IPS-NIHi7 (cell line): ENCODE measurements at regions not wholly inside any gene's neighbourhood (a gene's known extent, or its start where the extent isn't known, plus 50 kb on each side); places are given as distances from the start of the nearest gene placed in this dataset.
"Not testable (repeated sequence)": the region's sequence is repeated elsewhere in the genome, so short reads cannot be mapped to it uniquely, and the experiment has no call there.

Experiments
- DNase-seq: peaks from one replicate; pipeline ENCODE4 v3.0.0; 2012; ENCODE audit warnings: mixed read lengths; ENCODE audit errors: extremely low spot score

GRCh38 chr17:71423871-71424546 lies 696.8 kb upstream of the SOX9 start:
- DNase-seq: no peak

GRCh38 chr17:71427801-71428200 lies 693.0 kb upstream of the SOX9 start:
- no peak for DNase-seq

GRCh38 chr17:71428897-71429296 lies 691.9 kb upstream of the SOX9 start:
- DNase-seq: no peak

GRCh38 chr17:71430281-71430680 lies 690.5 kb upstream of the SOX9 start:
- no peak for DNase-seq

- DNase-seq: no peak
Observed at GRCh38 chr17:71431146-71431545, 689.7 kb upstream of the SOX9 start.

- DNase-seq: no peak
Observed at GRCh38 chr17:71432378-71433315, 688.2 kb upstream of the SOX9 start.

- no peak for DNase-seq
Observed at GRCh38 chr17:71434716-71435115, 686.1 kb upstream of the SOX9 start.

GRCh38 chr17:71436479-71436878 lies 684.3 kb upstream of the SOX9 start:
- DNase-seq: no peak

GRCh38 chr17:71437166-71437565 lies 683.7 kb upstream of the SOX9 start:
- no peak for DNase-seq

GRCh38 chr17:71438631-71439146 lies 682.1 kb upstream of the SOX9 start:
- no peak for DNase-seq

- no peak for DNase-seq
Observed at GRCh38 chr17:71440513-71440912, 680.3 kb upstream of the SOX9 start.

GRCh38 chr17:71441098-71441497 lies 679.7 kb upstream of the SOX9 start:
- no peak for DNase-seq

- DNase-seq: no peak
Observed at GRCh38 chr17:71444078-71444477, 676.7 kb upstream of the SOX9 start.

GRCh38 chr17:71446645-71447437 lies 674.0 kb upstream of the SOX9 start:
- no peak for DNase-seq

GRCh38 chr17:71447644-71448043 lies 673.2 kb upstream of the SOX9 start:
- no peak for DNase-seq

- DNase-seq: not testable (repeated sequence)
Observed at GRCh38 chr17:71450657-71451056, 670.2 kb upstream of the SOX9 start.

- no peak for DNase-seq
Observed at GRCh38 chr17:71453876-71454422, 666.9 kb upstream of the SOX9 start.

GRCh38 chr17:71455219-71455618 lies 665.6 kb upstream of the SOX9 start:
- DNase-seq: no peak

GRCh38 chr17:71458322-71458721 lies 662.5 kb upstream of the SOX9 start:
- no peak for DNase-seq

GRCh38 chr17:71460943-71461342 lies 659.9 kb upstream of the SOX9 start:
- DNase-seq: peak; percentile 19

- DNase-seq: no peak
Observed at GRCh38 chr17:71461498-71462169, 659.2 kb upstream of the SOX9 start.
